ENCODE measurements at regions not wholly inside any gene's neighbourhood (a gene's known extent, or its start where the extent isn't known, plus 50 kb on each side); places are given as distances from the start of the nearest gene placed in this dataset.

- DNase-seq (ENCODE audit: low read depth), result no peak
These were observed 652.1 kb downstream of the TLE4 start for GRCh38 chr9:80223897-80224296.

GRCh38 chr9:80222466-80223169 is 650.9 kb downstream of the TLE4 start:
- no peak for DNase-seq (ENCODE audit: low read depth)

- no peak for DNase-seq (ENCODE audit: low read depth)
These were observed 646.6 kb downstream of the TLE4 start for GRCh38 chr9:80218328-80218727.

GRCh38 chr9:80213613-80214012 is 641.8 kb downstream of the TLE4 start:
- DNase-seq (ENCODE audit: low read depth), result no peak

GRCh38 chr9:80208696-80209095 is 636.9 kb downstream of the TLE4 start:
- DNase-seq (ENCODE audit: low read depth), result no peak

GRCh38 chr9:80204054-80204453 is 632.3 kb downstream of the TLE4 start:
- DNase-seq (ENCODE audit: low read depth), result no peak

GRCh38 chr9:80197661-80198060 is 625.9 kb downstream of the TLE4 start:
- DNase-seq (ENCODE audit: low read depth), result no peak

GRCh38 chr9:80191108-80191507 is 619.3 kb downstream of the TLE4 start:
- no peak for DNase-seq (ENCODE audit: low read depth)

GRCh38 chr9:80188579-80188978 is 616.8 kb downstream of the TLE4 start:
- no peak for DNase-seq (ENCODE audit: low read depth)

GRCh38 chr9:80185112-80185738 is 613.5 kb downstream of the TLE4 start:
- no peak for DNase-seq (ENCODE audit: low read depth)

GRCh38 chr9:80177949-80178480 is 606.2 kb downstream of the TLE4 start:
- no peak for DNase-seq (ENCODE audit: low read depth)

GRCh38 chr9:80175286-80176150 is 603.8 kb downstream of the TLE4 start:
- no peak for DNase-seq (ENCODE audit: low read depth)

GRCh38 chr9:80163889-80164288 is 592.1 kb downstream of the TLE4 start:
- DNase-seq (ENCODE audit: low read depth), result no peak

GRCh38 chr9:80158554-80159170 is 586.9 kb downstream of the TLE4 start:
- no peak for DNase-seq (ENCODE audit: low read depth)

GRCh38 chr9:80158131-80158530 is 586.4 kb downstream of the TLE4 start:
- no peak for DNase-seq (ENCODE audit: low read depth)

GRCh38 chr9:80157561-80157983 is 585.8 kb downstream of the TLE4 start:
- no peak for DNase-seq (ENCODE audit: low read depth)

GRCh38 chr9:80156756-80157472 is 585.1 kb downstream of the TLE4 start:
- DNase-seq (ENCODE audit: low read depth), result no peak

- no peak for DNase-seq (ENCODE audit: low read depth)
These were observed 584.5 kb downstream of the TLE4 start for GRCh38 chr9:80156262-80156661.

- no peak for DNase-seq (ENCODE audit: low read depth)
These were observed 576.1 kb downstream of the TLE4 start for GRCh38 chr9:80147866-80148265.

- no peak for DNase-seq (ENCODE audit: low read depth)
These were observed 574.7 kb downstream of the TLE4 start for GRCh38 chr9:80146466-80146865.

GRCh38 chr9:80144856-80145255 is 573.1 kb downstream of the TLE4 start:
- DNase-seq (ENCODE audit: low read depth), result no peak

GRCh38 chr9:80144406-80144805 is 572.6 kb downstream of the TLE4 start:
- DNase-seq (ENCODE audit: low read depth), result no peak

Data from stimulated activated CD8-positive, alpha-beta memory T cell treated with anti-CD3 and anti-CD28 coated beads, Interleukin-15, amount 100 ng/mL, for 1 hour (primary cell).